Loucy (cell line): ENCODE measurements at regions not wholly inside any gene's neighbourhood (a gene's known extent, or its start where the extent isn't known, plus 50 kb on each side); places are given as distances from the start of the nearest gene placed in this dataset.

ENCODE experiments used
- EZH2phosphoT487 ChIP-seq: fragments of 200-600 bp; IDR thresholded peaks from 2 replicates; pipeline ENCODE4 v1.6.1; 2018; ENCODE audit warnings: antibody characterized with exemption, mild to moderate bottlenecking, moderate library complexity, borderline replicate concordance
- TF ChIP-seq, protein P1 (sequence below): fragments of 200-600 bp; sonication (generic); conservative IDR thresholded peaks from 2 replicates; pipeline ENCODE4 v1.5.1; 2014; ENCODE audit warnings: mild to moderate bottlenecking, antibody characterized with exemption, low read length

GRCh38 chr4:153969542-153969941 is 180.7 kb upstream of the SFRP2 start:
- TF ChIP-seq, protein P1, sequence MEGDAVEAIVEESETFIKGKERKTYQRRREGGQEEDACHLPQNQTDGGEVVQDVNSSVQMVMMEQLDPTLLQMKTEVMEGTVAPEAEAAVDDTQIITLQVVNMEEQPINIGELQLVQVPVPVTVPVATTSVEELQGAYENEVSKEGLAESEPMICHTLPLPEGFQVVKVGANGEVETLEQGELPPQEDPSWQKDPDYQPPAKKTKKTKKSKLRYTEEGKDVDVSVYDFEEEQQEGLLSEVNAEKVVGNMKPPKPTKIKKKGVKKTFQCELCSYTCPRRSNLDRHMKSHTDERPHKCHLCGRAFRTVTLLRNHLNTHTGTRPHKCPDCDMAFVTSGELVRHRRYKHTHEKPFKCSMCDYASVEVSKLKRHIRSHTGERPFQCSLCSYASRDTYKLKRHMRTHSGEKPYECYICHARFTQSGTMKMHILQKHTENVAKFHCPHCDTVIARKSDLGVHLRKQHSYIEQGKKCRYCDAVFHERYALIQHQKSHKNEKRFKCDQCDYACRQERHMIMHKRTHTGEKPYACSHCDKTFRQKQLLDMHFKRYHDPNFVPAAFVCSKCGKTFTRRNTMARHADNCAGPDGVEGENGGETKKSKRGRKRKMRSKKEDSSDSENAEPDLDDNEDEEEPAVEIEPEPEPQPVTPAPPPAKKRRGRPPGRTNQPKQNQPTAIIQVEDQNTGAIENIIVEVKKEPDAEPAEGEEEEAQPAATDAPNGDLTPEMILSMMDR, result no peak
- TF ChIP-seq EZH2phosphoT487, result no peak
